ENCODE measurements at regions not wholly inside any gene's neighbourhood (a gene's known extent, or its start where the extent isn't known, plus 50 kb on each side); places are given as distances from the start of the nearest gene placed in this dataset.

DNA sequence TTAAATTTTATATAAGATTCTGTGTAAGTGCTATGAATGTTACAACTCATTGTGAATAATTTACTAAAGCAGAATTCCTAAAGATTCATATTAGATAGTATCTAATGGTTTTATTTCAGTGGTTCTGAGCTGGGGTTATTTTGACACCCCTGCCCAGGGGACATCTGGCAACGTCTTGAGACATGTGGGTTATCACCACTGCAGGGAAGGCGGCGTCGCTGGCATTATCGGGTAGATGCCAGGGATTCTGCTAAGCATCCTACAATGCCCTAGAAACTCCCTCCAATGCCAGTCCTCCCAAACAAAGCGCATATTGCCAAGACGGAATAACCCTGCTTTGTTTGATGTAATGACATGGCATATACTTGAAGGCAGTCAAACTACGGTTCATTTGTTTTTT is 372.3 kb upstream of the ZFHX3 start:
- H2BK20ac ChIP-seq (ENCODE audit: low read depth, low read length), result no peak overlapping the region
- no peak overlapping the region; the same call in 1 of the 2 replicates for H4K5ac ChIP-seq (ENCODE audit: low read depth, low read length)
- TF ChIP-seq NFE2L2 (IDR thresholded peaks at IDR 0.05; ENCODE audit: low read depth, low read length), result no peak
- TF ChIP-seq RCOR1 (IDR thresholded peaks at IDR 0.05; ENCODE audit: insufficient replicate concordance, low read length), result no peak
- no peak for TF ChIP-seq POLR2A (IDR thresholded peaks at IDR 0.05; ENCODE audit: low read depth, low read length)
- TF ChIP-seq RFX5 (IDR thresholded peaks at IDR 0.05; ENCODE audit: low read depth, low read length), result no peak
- TF ChIP-seq, protein P1, sequence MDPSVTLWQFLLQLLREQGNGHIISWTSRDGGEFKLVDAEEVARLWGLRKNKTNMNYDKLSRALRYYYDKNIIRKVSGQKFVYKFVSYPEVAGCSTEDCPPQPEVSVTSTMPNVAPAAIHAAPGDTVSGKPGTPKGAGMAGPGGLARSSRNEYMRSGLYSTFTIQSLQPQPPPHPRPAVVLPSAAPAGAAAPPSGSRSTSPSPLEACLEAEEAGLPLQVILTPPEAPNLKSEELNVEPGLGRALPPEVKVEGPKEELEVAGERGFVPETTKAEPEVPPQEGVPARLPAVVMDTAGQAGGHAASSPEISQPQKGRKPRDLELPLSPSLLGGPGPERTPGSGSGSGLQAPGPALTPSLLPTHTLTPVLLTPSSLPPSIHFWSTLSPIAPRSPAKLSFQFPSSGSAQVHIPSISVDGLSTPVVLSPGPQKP (IDR thresholded peaks at IDR 0.05; ENCODE audit: borderline replicate concordance, low read depth, low read length), result no peak
- no peak for TF ChIP-seq MXI1 (IDR thresholded peaks at IDR 0.05; ENCODE audit: borderline replicate concordance, low read depth, low read length)
- TF ChIP-seq FOS (IDR thresholded peaks at IDR 0.05; ENCODE audit: low read depth, low read length), result no peak
- TF ChIP-seq, protein P2, sequence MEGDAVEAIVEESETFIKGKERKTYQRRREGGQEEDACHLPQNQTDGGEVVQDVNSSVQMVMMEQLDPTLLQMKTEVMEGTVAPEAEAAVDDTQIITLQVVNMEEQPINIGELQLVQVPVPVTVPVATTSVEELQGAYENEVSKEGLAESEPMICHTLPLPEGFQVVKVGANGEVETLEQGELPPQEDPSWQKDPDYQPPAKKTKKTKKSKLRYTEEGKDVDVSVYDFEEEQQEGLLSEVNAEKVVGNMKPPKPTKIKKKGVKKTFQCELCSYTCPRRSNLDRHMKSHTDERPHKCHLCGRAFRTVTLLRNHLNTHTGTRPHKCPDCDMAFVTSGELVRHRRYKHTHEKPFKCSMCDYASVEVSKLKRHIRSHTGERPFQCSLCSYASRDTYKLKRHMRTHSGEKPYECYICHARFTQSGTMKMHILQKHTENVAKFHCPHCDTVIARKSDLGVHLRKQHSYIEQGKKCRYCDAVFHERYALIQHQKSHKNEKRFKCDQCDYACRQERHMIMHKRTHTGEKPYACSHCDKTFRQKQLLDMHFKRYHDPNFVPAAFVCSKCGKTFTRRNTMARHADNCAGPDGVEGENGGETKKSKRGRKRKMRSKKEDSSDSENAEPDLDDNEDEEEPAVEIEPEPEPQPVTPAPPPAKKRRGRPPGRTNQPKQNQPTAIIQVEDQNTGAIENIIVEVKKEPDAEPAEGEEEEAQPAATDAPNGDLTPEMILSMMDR (conservative IDR thresholded peaks at IDR 0.05; ENCODE audit: low read depth, low read length), result no peak
- TF ChIP-seq MAFK (IDR thresholded peaks at IDR 0.05; ENCODE audit: low read depth, low read length), result no peak
- TF ChIP-seq, protein P3, sequence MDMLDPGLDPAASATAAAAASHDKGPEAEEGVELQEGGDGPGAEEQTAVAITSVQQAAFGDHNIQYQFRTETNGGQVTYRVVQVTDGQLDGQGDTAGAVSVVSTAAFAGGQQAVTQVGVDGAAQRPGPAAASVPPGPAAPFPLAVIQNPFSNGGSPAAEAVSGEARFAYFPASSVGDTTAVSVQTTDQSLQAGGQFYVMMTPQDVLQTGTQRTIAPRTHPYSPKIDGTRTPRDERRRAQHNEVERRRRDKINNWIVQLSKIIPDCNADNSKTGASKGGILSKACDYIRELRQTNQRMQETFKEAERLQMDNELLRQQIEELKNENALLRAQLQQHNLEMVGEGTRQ (IDR thresholded peaks at IDR 0.05; ENCODE audit: low read depth, low read length), result no peak
- TF ChIP-seq CEBPB (IDR thresholded peaks at IDR 0.05; ENCODE audit: low read depth, low read length), result no peak
- TF ChIP-seq CHD1 (IDR thresholded peaks at IDR 0.05; ENCODE audit: low read depth, low read length), result no peak
- no peak for TF ChIP-seq SMC3 (IDR thresholded peaks at IDR 0.05; ENCODE audit: low read depth, low read length)
- no peak for TF ChIP-seq MAZ (IDR thresholded peaks at IDR 0.05; ENCODE audit: borderline replicate concordance, low read depth, low read length)
- TF ChIP-seq BHLHE40 (IDR thresholded peaks at IDR 0.05; ENCODE audit: low read depth, low read length), result no peak
- no peak for TF ChIP-seq RAD21 (IDR thresholded peaks at IDR 0.05; ENCODE audit: low read length)
- no peak overlapping the region for H2AK5ac ChIP-seq (ENCODE audit: low read depth, low read length)
- DNase-seq (no peak), ATAC-seq (ENCODE audit: low read depth) (no peak)
- H2AFZ ChIP-seq (replicated peaks; ENCODE audit: low read length, poor library complexity), result no peak overlapping the region
- H4K8ac ChIP-seq (ENCODE audit: low read depth in 2 of 2, low read length in 2 of 2), result no peak overlapping the region
- H3K9me1 ChIP-seq (ENCODE audit: insufficient read depth, low read length), result no peaks in the 10 kb centered on the region
- H3K36me3 ChIP-seq (ENCODE audit: control insufficient read depth, insufficient read depth, low read length), result no peaks in the 10 kb centered on the region
- no peak overlapping the region for H3K4me3 ChIP-seq (ENCODE audit: insufficient read depth, low read depth, low read length)
- no peak overlapping the region for H2BK5ac ChIP-seq (ENCODE audit: low read depth, low read length, poor library complexity, severe bottlenecking)
- no peaks in the 10 kb centered on the region for H3K9me3 ChIP-seq (ENCODE audit: control insufficient read depth, insufficient read depth, low read length)
- H3K9ac ChIP-seq (ENCODE audit: low read depth, low read length), result no peak overlapping the region
- H3K14ac ChIP-seq (replicated peaks; ENCODE audit: low read depth, low read length), result no peak overlapping the region
- H3K23ac ChIP-seq (ENCODE audit: low read depth, low read length), result no peak overlapping the region
- no TSS peak for BruUV-seq (replicated peaks)
- in situ Hi-C loops (cut with MboI; ENCODE audit: low sequenced_read_pairs), result no loop called here
- no peak overlapping the region for H2BK120ac ChIP-seq (ENCODE audit: low read depth, low read length)
- no peak overlapping the region for H3K4ac ChIP-seq (ENCODE audit: low read depth, low read length)
- H3K56ac ChIP-seq (ENCODE audit: extremely low read depth, insufficient read depth, low read length), result no peak overlapping the region
- no peak overlapping the region; the same call in 1 of the 2 replicates for H3K18ac ChIP-seq (ENCODE audit: low read depth, low read length)
- no peaks in the 10 kb centered on the region for H4K20me1 ChIP-seq (ENCODE audit: insufficient read depth, low read length)
- CTCF ChIA-PET, result interaction anchor here (0.5 kb wide), 1 partner anchor 35 kb away, joined by 5 read pairs; no protein-coding TSS in a partner anchor
- H3K27me3 ChIP-seq (ENCODE audit: control insufficient read depth, insufficient read depth, low read length), result no peaks in the 10 kb centered on the region
- H3K4me1 ChIP-seq (ENCODE audit: control insufficient read depth, insufficient read depth, low read length), result peaks cover 7% of the 10 kb centered on the region; the same call in 1 of the 2 replicates
- no peak overlapping the region for H2BK15ac ChIP-seq (ENCODE audit: low read depth, low read length)
- no peak overlapping the region; the same call in 1 of the 2 replicates for H3K27ac ChIP-seq (ENCODE audit: insufficient read depth, low read length)
- dilution Hi-C loops (cut with HindIII; ENCODE audit: low sequenced_read_pairs, unreplicated experiment), result no loop called here
- no peak overlapping the region; the same call in 1 of the 2 replicates for H4K91ac ChIP-seq (ENCODE audit: insufficient read depth, low read depth, low read length)
- no peak overlapping the region for H2AK9ac ChIP-seq (replicated peaks; ENCODE audit: low read depth, low read length, poor library complexity)
- H3K4me2 ChIP-seq (ENCODE audit: low read depth, low read length), result no peak overlapping the region
- H3K79me1 ChIP-seq (ENCODE audit: low read depth in 1 of 2, low read length in 2 of 2), result no peaks in the 10 kb centered on the region
- intact Hi-C loops (cut with micrococcal nuclease), result no loop called here
- POLR2A ChIA-PET (ENCODE audit: unreplicated experiment), result no interaction called here
- WGBS, 2 experiments (ENCODE audit: extremely low coverage in 2 of 2, insufficient read length in 1 of 2), result 100% methylated on average over 1 of the region's 8 CpGs; no CpG with 5 or more reads in 1 of the 2 experiments
